BJ (cell line): ENCODE measurements at regions not wholly inside any gene's neighbourhood (a gene's known extent, or its start where the extent isn't known, plus 50 kb on each side); places are given as distances from the start of the nearest gene placed in this dataset.

ENCODE experiments used
- CTCF ChIA-PET: fragments of 350-600 bp; formaldehyde crosslinking; extraction: SDS; loops from one replicate; lab custom pipeline; 2021; ENCODE audit warnings: antibody characterized with exemption, inconsistent platforms; lab: Yijun Ruan, JAX
- POLR2A ChIA-PET: fragments of 300-600 bp; sonication (Branson Sonifier 250); formaldehyde crosslinking; extraction: SDS; loops from one replicate; lab custom pipeline; 2021; ENCODE audit warnings: antibody characterized with exemption; lab: Charles Lee
- DNase-seq: peaks from one replicate; pipeline ENCODE4 v3.0.0-alpha.2; 2011; ENCODE audit warnings: low read depth
- H3K27me3 ChIP-seq: 2 replicates; pipeline ENCODE4 v1.6.0; 2011; ENCODE audit warnings: low read length; ENCODE audit not compliant: control insufficient read depth, insufficient read depth
- H3K36me3 ChIP-seq: 2 replicates; pipeline ENCODE4 v1.5.1; 2011; ENCODE audit warnings: low read length; ENCODE audit not compliant: control insufficient read depth, insufficient read depth
- H3K4me3 ChIP-seq: 2 replicates; pipeline ENCODE4 v1.5.1; 2011; ENCODE audit warnings: low read depth, mild to moderate bottlenecking, control low read depth, low read length
- TF ChIP-seq, protein P1 (sequence below): IDR thresholded peaks from 2 replicates; pipeline ENCODE4 v1.5.1; 2011; ENCODE audit warnings: low read depth, mild to moderate bottlenecking, control low read depth, inconsistent platforms, low read length, moderate library complexity; ENCODE audit not compliant: insufficient read depth

- no peak for DNase-seq
- CTCF ChIA-PET = interaction anchor here (0.8 kb wide), 1 partner anchor 33 kb away, joined by 3 read pairs; no protein-coding TSS in a partner anchor
- no peaks in the 10 kb centered on the region for H3K27me3 ChIP-seq
Observed at GRCh38 chr21:26377111-26377694, 195.9 kb downstream of the CYYR1 start.

GRCh38 chr21:26374817-26375216, 198.3 kb downstream of the CYYR1 start:
- no peak for DNase-seq
- no peaks in the 10 kb centered on the region for H3K36me3 ChIP-seq
- ChIA-PET POLR2A (no interaction called here), CTCF (interaction anchor here (1.6 kb wide), 1 partner anchor 12 kb away, joined by 3 read pairs; no protein-coding TSS in a partner anchor)
- TF ChIP-seq, protein P1, sequence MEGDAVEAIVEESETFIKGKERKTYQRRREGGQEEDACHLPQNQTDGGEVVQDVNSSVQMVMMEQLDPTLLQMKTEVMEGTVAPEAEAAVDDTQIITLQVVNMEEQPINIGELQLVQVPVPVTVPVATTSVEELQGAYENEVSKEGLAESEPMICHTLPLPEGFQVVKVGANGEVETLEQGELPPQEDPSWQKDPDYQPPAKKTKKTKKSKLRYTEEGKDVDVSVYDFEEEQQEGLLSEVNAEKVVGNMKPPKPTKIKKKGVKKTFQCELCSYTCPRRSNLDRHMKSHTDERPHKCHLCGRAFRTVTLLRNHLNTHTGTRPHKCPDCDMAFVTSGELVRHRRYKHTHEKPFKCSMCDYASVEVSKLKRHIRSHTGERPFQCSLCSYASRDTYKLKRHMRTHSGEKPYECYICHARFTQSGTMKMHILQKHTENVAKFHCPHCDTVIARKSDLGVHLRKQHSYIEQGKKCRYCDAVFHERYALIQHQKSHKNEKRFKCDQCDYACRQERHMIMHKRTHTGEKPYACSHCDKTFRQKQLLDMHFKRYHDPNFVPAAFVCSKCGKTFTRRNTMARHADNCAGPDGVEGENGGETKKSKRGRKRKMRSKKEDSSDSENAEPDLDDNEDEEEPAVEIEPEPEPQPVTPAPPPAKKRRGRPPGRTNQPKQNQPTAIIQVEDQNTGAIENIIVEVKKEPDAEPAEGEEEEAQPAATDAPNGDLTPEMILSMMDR = no peak
- H3K27me3 ChIP-seq = no peaks in the 10 kb centered on the region
- H3K4me3 ChIP-seq = no peak overlapping the region

More at GRCh38 chr21:26377111-26377694, 195.9 kb downstream of the CYYR1 start:
- TF ChIP-seq, protein P1 = no peak
- Histone ChIP-seq H3K4me3 (no peak overlapping the region), H3K36me3 (no peaks in the 10 kb centered on the region)
- POLR2A ChIA-PET = no interaction called here

DNA sequence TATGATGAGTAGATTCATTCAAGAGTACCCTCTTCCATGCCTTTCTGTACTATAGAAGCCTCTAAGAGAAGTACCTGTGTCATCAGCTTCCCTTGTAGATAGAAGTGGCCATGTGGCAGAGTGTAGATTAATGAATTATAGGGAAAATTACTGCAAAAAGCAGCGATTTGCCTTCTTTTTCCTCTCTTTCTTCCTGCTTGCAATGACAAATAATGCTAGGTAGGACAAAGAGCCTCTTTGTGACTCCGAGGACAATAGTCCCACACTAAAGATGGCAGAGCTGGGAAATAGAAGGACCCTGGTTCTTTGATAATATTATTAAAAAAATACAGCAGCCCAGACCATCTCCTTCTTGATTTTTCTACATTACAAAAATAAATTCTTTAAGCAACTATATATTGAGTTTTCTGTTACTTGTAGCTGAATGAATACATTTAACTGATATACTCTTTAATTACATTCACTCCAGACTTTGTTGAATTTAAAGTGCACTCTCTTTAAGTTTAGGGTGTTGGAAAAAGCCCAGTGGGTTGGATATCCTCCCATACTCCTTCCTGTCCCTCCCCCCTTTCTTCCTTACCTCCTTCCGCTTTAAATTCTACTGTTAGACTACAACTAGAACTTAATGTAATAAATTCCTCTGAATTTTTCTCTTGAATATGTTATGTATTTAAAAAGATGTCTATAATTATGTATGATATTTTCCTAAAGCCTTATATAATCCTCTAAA, 198.2 kb upstream of the APP start:
- ChIA-PET CTCF (no interaction called here), POLR2A (no interaction called here)
- H3K27me3 ChIP-seq = no peaks in the 10 kb centered on the region
- TF ChIP-seq, protein P1 = no peak
- no peak for DNase-seq
- no peak overlapping the region for H3K4me3 ChIP-seq
- no peaks in the 10 kb centered on the region for H3K36me3 ChIP-seq

GRCh38 chr21:26366781-26367180, 196.2 kb upstream of the APP start:
- ChIA-PET CTCF (no interaction called here), POLR2A (no interaction called here)
- H3K27me3 ChIP-seq = no peaks in the 10 kb centered on the region
- no peak for DNase-seq
- TF ChIP-seq, protein P1 = no peak
- no peaks in the 10 kb centered on the region for H3K36me3 ChIP-seq
- no peak overlapping the region for H3K4me3 ChIP-seq

GRCh38 chr21:26365849-26366248, 195.3 kb upstream of the APP start:
- no peaks in the 10 kb centered on the region for H3K36me3 ChIP-seq
- ChIA-PET CTCF (no interaction called here), POLR2A (no interaction called here)
- H3K4me3 ChIP-seq = no peak overlapping the region
- TF ChIP-seq, protein P1 = no peak
- H3K27me3 ChIP-seq = no peaks in the 10 kb centered on the region
- DNase-seq = no peak
